ENCODE measurements at regions not wholly inside any gene's neighbourhood (a gene's known extent, or its start where the extent isn't known, plus 50 kb on each side); places are given as distances from the start of the nearest gene placed in this dataset.
"Not testable (repeated sequence)": the region's sequence is repeated elsewhere in the genome, so short reads cannot be mapped to it uniquely, and the experiment has no call there.

GRCh38 chr3:55252921-55253320, 234.2 kb downstream of the WNT5A start:
- no peak for DNase-seq (ENCODE audit: low read depth, low spot score)
- no peak overlapping the region for H3K4me3 ChIP-seq (ENCODE audit: low read length)

GRCh38 chr3:55249156-55249555, 237.9 kb downstream of the WNT5A start:
- not testable (repeated sequence) for DNase-seq (ENCODE audit: low read depth, low spot score); H3K4me3 ChIP-seq (ENCODE audit: low read length)

- H3K4me3 ChIP-seq (ENCODE audit: low read length), result no peak overlapping the region
- no peak for DNase-seq (ENCODE audit: low read depth, low spot score)
Observed at GRCh38 chr3:55247666-55248065, 239.4 kb downstream of the WNT5A start.

- H3K4me3 ChIP-seq (ENCODE audit: low read length), result no peak overlapping the region
- DNase-seq (ENCODE audit: low read depth, low spot score), result no peak
Observed at GRCh38 chr3:55246033-55246432, 241.1 kb downstream of the WNT5A start.

- no peak overlapping the region for H3K4me3 ChIP-seq (ENCODE audit: low read length)
- no peak for DNase-seq (ENCODE audit: low read depth, low spot score)
Observed at GRCh38 chr3:55245351-55245750, 241.8 kb downstream of the WNT5A start.

GRCh38 chr3:55244247-55244646, 242.9 kb downstream of the WNT5A start:
- DNase-seq (ENCODE audit: low read depth, low spot score), result no peak

GRCh38 chr3:55243678-55244077, 243.4 kb downstream of the WNT5A start:
- no peak for DNase-seq (ENCODE audit: low read depth, low spot score)
- no peak overlapping the region for H3K4me3 ChIP-seq (ENCODE audit: low read length)

More at GRCh38 chr3:55244247-55244646, 242.9 kb downstream of the WNT5A start:
- H3K4me3 ChIP-seq (ENCODE audit: low read length), result no peak overlapping the region

- no peak overlapping the region for H3K4me3 ChIP-seq (ENCODE audit: low read length)
- no peak for DNase-seq (ENCODE audit: low read depth, low spot score)
Observed at GRCh38 chr3:55242921-55243320, 244.2 kb downstream of the WNT5A start.

GRCh38 chr3:55241098-55241497, 246.0 kb downstream of the WNT5A start:
- DNase-seq (ENCODE audit: low read depth, low spot score), result no peak
- H3K4me3 ChIP-seq (ENCODE audit: low read length), result no peak overlapping the region

GRCh38 chr3:55235416-55235815, 251.7 kb downstream of the WNT5A start:
- DNase-seq (ENCODE audit: low read depth, low spot score), result no peak
- no peak overlapping the region for H3K4me3 ChIP-seq (ENCODE audit: low read length)

- H3K4me3 ChIP-seq (ENCODE audit: low read length), result no peak overlapping the region
- no peak for DNase-seq (ENCODE audit: low read depth, low spot score)
Observed at GRCh38 chr3:55226696-55227095, 260.4 kb downstream of the WNT5A start.

GRCh38 chr3:55218577-55218976, 268.5 kb downstream of the WNT5A start:
- H3K4me3 ChIP-seq (ENCODE audit: low read length), result no peak overlapping the region
- DNase-seq (ENCODE audit: low read depth, low spot score), result no peak

GRCh38 chr3:55207744-55208143, 279.4 kb downstream of the WNT5A start:
- DNase-seq (ENCODE audit: low read depth, low spot score), result no peak

GRCh38 chr3:55205990-55206389, 278.1 kb upstream of the LRTM1 start:
- no peak for DNase-seq (ENCODE audit: low read depth, low spot score)

More at GRCh38 chr3:55207744-55208143, 279.4 kb downstream of the WNT5A start:
- H3K4me3 ChIP-seq (ENCODE audit: low read length), result no peak overlapping the region

GRCh38 chr3:55204417-55204816, 276.6 kb upstream of the LRTM1 start:
- H3K4me3 ChIP-seq (ENCODE audit: low read length), result no peak overlapping the region
- no peak for DNase-seq (ENCODE audit: low read depth, low spot score)

More at GRCh38 chr3:55205990-55206389, 278.1 kb upstream of the LRTM1 start:
- no peak overlapping the region for H3K4me3 ChIP-seq (ENCODE audit: low read length)

GRCh38 chr3:55203546-55203945, 275.7 kb upstream of the LRTM1 start:
- no peak for DNase-seq (ENCODE audit: low read depth, low spot score)
- no peak overlapping the region for H3K4me3 ChIP-seq (ENCODE audit: low read length)

- H3K4me3 ChIP-seq (ENCODE audit: low read length), result no peak overlapping the region
- DNase-seq (ENCODE audit: low read depth, low spot score), result no peak
Observed at GRCh38 chr3:55203006-55203405, 275.1 kb upstream of the LRTM1 start.

GRCh38 chr3:55202326-55202725, 274.5 kb upstream of the LRTM1 start:
- H3K4me3 ChIP-seq (ENCODE audit: low read length), result no peak overlapping the region
- DNase-seq (ENCODE audit: low read depth, low spot score), result no peak

GRCh38 chr3:55201779-55202178, 273.9 kb upstream of the LRTM1 start:
- no peak overlapping the region for H3K4me3 ChIP-seq (ENCODE audit: low read length)
- DNase-seq (ENCODE audit: low read depth, low spot score), result no peak

- H3K4me3 ChIP-seq (ENCODE audit: low read length), result no peak overlapping the region
- DNase-seq (ENCODE audit: low read depth, low spot score), result no peak
Observed at GRCh38 chr3:55200906-55201305, 273.0 kb upstream of the LRTM1 start.

- no peak for DNase-seq (ENCODE audit: low read depth, low spot score)
- no peak overlapping the region for H3K4me3 ChIP-seq (ENCODE audit: low read length)
Observed at GRCh38 chr3:55198554-55198953, 270.7 kb upstream of the LRTM1 start.

GRCh38 chr3:55197021-55197420, 269.2 kb upstream of the LRTM1 start:
- no peak for DNase-seq (ENCODE audit: low read depth, low spot score)
- H3K4me3 ChIP-seq (ENCODE audit: low read length), result no peak overlapping the region
